Testis (tissue), 2 donors: ENCODE measurements at regions not wholly inside any gene's neighbourhood (a gene's known extent, or its start where the extent isn't known, plus 50 kb on each side); places are given as distances from the start of the nearest gene placed in this dataset.

Experiments
- POLR2A ChIP-seq: fragments of 450-650 bp; IDR thresholded peaks from one replicate; pipeline ENCODE4 v1.6.1; 2017; ENCODE audit warnings: antibody characterized with exemption, mild to moderate bottlenecking, moderate library complexity
- TF ChIP-seq, protein P1 (sequence below), 3 experiments: fragments of 450-650 bp in 2 of 3; fragments of 200-600 bp in 1 of 3; sonication (generic) in 1 of 3; IDR thresholded peaks; one replicate each; pipeline ENCODE4 v1.5.1; 2016 to 2019; ENCODE audit warnings: antibody characterized with exemption in 3 of 3, mild to moderate bottlenecking in 2 of 3, moderate library complexity in 1 of 3

- TF ChIP-seq, protein P1, sequence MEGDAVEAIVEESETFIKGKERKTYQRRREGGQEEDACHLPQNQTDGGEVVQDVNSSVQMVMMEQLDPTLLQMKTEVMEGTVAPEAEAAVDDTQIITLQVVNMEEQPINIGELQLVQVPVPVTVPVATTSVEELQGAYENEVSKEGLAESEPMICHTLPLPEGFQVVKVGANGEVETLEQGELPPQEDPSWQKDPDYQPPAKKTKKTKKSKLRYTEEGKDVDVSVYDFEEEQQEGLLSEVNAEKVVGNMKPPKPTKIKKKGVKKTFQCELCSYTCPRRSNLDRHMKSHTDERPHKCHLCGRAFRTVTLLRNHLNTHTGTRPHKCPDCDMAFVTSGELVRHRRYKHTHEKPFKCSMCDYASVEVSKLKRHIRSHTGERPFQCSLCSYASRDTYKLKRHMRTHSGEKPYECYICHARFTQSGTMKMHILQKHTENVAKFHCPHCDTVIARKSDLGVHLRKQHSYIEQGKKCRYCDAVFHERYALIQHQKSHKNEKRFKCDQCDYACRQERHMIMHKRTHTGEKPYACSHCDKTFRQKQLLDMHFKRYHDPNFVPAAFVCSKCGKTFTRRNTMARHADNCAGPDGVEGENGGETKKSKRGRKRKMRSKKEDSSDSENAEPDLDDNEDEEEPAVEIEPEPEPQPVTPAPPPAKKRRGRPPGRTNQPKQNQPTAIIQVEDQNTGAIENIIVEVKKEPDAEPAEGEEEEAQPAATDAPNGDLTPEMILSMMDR (IDR thresholded peaks at IDR 0.05), result no peak
- TF ChIP-seq POLR2A, result no peak
Measured at GRCh38 chr3:188962253-188963247, 209.2 kb upstream of the TPRG1 start.
